ENCODE measurements at regions not wholly inside any gene's neighbourhood (a gene's known extent, or its start where the extent isn't known, plus 50 kb on each side); places are given as distances from the start of the nearest gene placed in this dataset.

DNA sequence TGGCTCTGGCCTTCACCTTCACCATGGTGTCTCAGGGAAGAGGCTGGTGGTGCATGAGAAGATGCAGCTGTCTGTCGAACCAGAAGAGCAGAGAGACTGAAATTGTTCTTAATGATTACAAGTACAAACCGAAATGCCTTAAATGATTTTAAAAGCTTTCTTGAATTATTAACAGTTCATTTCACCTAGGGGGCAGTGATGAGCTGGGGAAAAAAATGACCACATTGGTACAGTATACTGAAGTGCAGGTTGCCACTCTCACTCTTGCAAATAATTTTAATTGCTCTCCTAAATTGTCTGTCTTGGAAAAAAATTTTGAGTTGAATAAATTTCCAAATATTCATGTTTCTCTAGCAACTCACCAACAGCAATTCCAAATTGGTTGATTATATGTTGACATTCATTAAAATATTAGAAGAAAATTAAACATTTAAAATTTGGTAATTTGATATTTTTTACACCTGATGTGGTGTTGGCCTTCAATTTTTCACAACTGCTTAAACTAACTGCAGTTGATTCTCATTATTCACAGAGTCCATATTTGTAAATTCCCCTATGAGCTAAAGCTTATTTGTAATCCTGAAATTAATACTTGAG is 692.6 kb downstream of the ZWINT start:
- TF ChIP-seq, protein P1, sequence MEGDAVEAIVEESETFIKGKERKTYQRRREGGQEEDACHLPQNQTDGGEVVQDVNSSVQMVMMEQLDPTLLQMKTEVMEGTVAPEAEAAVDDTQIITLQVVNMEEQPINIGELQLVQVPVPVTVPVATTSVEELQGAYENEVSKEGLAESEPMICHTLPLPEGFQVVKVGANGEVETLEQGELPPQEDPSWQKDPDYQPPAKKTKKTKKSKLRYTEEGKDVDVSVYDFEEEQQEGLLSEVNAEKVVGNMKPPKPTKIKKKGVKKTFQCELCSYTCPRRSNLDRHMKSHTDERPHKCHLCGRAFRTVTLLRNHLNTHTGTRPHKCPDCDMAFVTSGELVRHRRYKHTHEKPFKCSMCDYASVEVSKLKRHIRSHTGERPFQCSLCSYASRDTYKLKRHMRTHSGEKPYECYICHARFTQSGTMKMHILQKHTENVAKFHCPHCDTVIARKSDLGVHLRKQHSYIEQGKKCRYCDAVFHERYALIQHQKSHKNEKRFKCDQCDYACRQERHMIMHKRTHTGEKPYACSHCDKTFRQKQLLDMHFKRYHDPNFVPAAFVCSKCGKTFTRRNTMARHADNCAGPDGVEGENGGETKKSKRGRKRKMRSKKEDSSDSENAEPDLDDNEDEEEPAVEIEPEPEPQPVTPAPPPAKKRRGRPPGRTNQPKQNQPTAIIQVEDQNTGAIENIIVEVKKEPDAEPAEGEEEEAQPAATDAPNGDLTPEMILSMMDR (IDR thresholded peaks at IDR 0.05; ENCODE audit: borderline replicate concordance, extremely low read depth, low read length, poor library complexity, severe bottlenecking): no peak
- no peak for TF ChIP-seq EZH2 (IDR thresholded peaks at IDR 0.05; ENCODE audit: borderline replicate concordance, low read depth, low read length, severe bottlenecking)

All from DND-41 (cell line).